ENCODE measurements at regions not wholly inside any gene's neighbourhood (a gene's known extent, or its start where the extent isn't known, plus 50 kb on each side); places are given as distances from the start of the nearest gene placed in this dataset.

DNA sequence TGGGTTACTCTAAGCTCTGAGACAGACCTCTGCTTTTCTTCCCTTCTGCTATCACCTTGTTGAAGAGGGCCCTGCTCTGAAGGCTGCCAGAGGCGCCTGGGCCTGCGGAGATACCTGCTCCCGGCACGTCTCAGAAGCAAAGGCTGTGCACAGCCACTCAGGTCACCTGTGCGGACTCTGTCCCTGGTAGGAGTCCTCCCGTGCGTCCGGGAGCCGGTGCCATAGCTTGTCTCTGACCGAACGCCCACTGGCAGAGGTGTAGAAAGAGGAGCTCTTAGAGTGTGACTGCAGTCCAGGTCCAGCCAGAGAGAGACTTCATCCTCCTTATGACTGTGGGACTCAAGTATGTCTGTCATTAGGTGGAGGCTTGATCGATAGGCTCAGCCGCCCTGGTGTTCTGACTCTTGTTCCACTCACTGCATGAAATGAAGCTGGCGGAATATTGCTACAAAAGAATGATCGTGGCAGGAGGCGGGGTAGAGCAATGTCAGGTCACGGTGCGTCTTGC lies 51.0 kb upstream of the UNC93A start:
- TF ChIP-seq CTCF (IDR thresholded peaks at IDR 0.05) (no peak), POLR2A (IDR thresholded peaks at IDR 0.05) (no peak), EP300 (IDR thresholded peaks at IDR 0.05) (no peak)

All from stomach (tissue), 4 donors.